ENCODE measurements at regions not wholly inside any gene's neighbourhood (a gene's known extent, or its start where the extent isn't known, plus 50 kb on each side); places are given as distances from the start of the nearest gene placed in this dataset.

- Histone ChIP-seq H2AFZ (ENCODE audit: low read depth) (no peak overlapping the region), H3K27me3 (ENCODE audit: insufficient read depth, low read depth) (no peaks in the 10 kb centered on the region), H3K4me2 (no peak overlapping the region)
Measured at GRCh38 chr1:60865166-60865565, 217.2 kb upstream of the NFIA start.

GRCh38 chr1:60864722-60865121 is 217.6 kb upstream of the NFIA start:
- no peak overlapping the region for H3K4me3 ChIP-seq (IDR thresholded peaks at IDR 0.05; ENCODE audit: insufficient read depth, low read depth, low read length)

More at GRCh38 chr1:60865166-60865565, 217.2 kb upstream of the NFIA start:
- H3K79me2 ChIP-seq (ENCODE audit: insufficient read depth, low read depth) = no peaks in the 10 kb centered on the region
- no peak overlapping the region for H3K27ac ChIP-seq
- TF ChIP-seq CTCF (conservative IDR thresholded peaks at IDR 0.05; ENCODE audit: low read depth, low read length) = no peak
- no peaks in the 10 kb centered on the region for H3K4me1 ChIP-seq (ENCODE audit: low read depth, poor library complexity, severe bottlenecking)
- H3K36me3 ChIP-seq (ENCODE audit: insufficient read depth) = no peaks in the 10 kb centered on the region
- no peak overlapping the region for H3K4me3 ChIP-seq (IDR thresholded peaks at IDR 0.05; ENCODE audit: insufficient read depth, low read depth, low read length)
- H3K9ac ChIP-seq = no peak overlapping the region
- no peaks in the 10 kb centered on the region for H4K20me1 ChIP-seq (ENCODE audit: insufficient read depth)

GRCh38 chr1:60863131-60863530 is 219.2 kb upstream of the NFIA start:
- H3K9ac ChIP-seq = no peak overlapping the region
- no peaks in the 10 kb centered on the region for H3K36me3 ChIP-seq (ENCODE audit: insufficient read depth)
- H3K27me3 ChIP-seq (ENCODE audit: insufficient read depth, low read depth) = no peaks in the 10 kb centered on the region
- H3K4me3 ChIP-seq (IDR thresholded peaks at IDR 0.05; ENCODE audit: insufficient read depth, low read depth, low read length) = no peak overlapping the region
- H3K79me2 ChIP-seq (ENCODE audit: insufficient read depth, low read depth) = no peaks in the 10 kb centered on the region
- no peak overlapping the region for H3K4me2 ChIP-seq
- no peak overlapping the region for H2AFZ ChIP-seq (ENCODE audit: low read depth)
- no peaks in the 10 kb centered on the region for H4K20me1 ChIP-seq (ENCODE audit: insufficient read depth)
- no peaks in the 10 kb centered on the region for H3K4me1 ChIP-seq (ENCODE audit: low read depth, poor library complexity, severe bottlenecking)
- TF ChIP-seq CTCF (conservative IDR thresholded peaks at IDR 0.05; ENCODE audit: low read depth, low read length) = no peak
- H3K27ac ChIP-seq = no peak overlapping the region

More at GRCh38 chr1:60864722-60865121, 217.6 kb upstream of the NFIA start:
- Histone ChIP-seq H3K4me1 (ENCODE audit: low read depth, poor library complexity, severe bottlenecking) (no peaks in the 10 kb centered on the region), H3K79me2 (ENCODE audit: insufficient read depth, low read depth) (no peaks in the 10 kb centered on the region), H3K27ac (no peak overlapping the region), H3K27me3 (ENCODE audit: insufficient read depth, low read depth) (no peaks in the 10 kb centered on the region), H2AFZ (ENCODE audit: low read depth) (no peak overlapping the region), H3K36me3 (ENCODE audit: insufficient read depth) (no peaks in the 10 kb centered on the region), H3K4me2 (no peak overlapping the region), H3K9ac (no peak overlapping the region), H4K20me1 (ENCODE audit: insufficient read depth) (no peaks in the 10 kb centered on the region)
- no peak for TF ChIP-seq CTCF (conservative IDR thresholded peaks at IDR 0.05; ENCODE audit: low read depth, low read length)

- no peak overlapping the region for H3K4me2 ChIP-seq
- no peak for TF ChIP-seq CTCF (conservative IDR thresholded peaks at IDR 0.05; ENCODE audit: low read depth, low read length)
- no peaks in the 10 kb centered on the region for H3K4me1 ChIP-seq (ENCODE audit: low read depth, poor library complexity, severe bottlenecking)
- no peaks in the 10 kb centered on the region for H3K36me3 ChIP-seq (ENCODE audit: insufficient read depth)
- no peak overlapping the region for H2AFZ ChIP-seq (ENCODE audit: low read depth)
- no peak overlapping the region for H3K9ac ChIP-seq
- no peaks in the 10 kb centered on the region for H3K27me3 ChIP-seq (ENCODE audit: insufficient read depth, low read depth)
- no peaks in the 10 kb centered on the region for H4K20me1 ChIP-seq (ENCODE audit: insufficient read depth)
- H3K79me2 ChIP-seq (ENCODE audit: insufficient read depth, low read depth) = no peaks in the 10 kb centered on the region
- no peak overlapping the region for H3K27ac ChIP-seq
- H3K4me3 ChIP-seq (IDR thresholded peaks at IDR 0.05; ENCODE audit: insufficient read depth, low read depth, low read length) = no peak overlapping the region
Measured at GRCh38 chr1:60861961-60862567, 220.3 kb upstream of the NFIA start.
